ENCODE measurements at regions not wholly inside any gene's neighbourhood (a gene's known extent, or its start where the extent isn't known, plus 50 kb on each side); places are given as distances from the start of the nearest gene placed in this dataset.

- no peak overlapping the region for H3K4me3 ChIP-seq (ENCODE audit: control extremely low read depth in 1 of 5, extremely low read depth in 1 of 5, insufficient read depth in 1 of 5, low read depth in 2 of 5, low read length in 4 of 5)
- ChIA-PET CTCF (no interaction called here), POLR2A (no interaction called here)
- no peak overlapping the region for H2AFZ ChIP-seq (ENCODE audit: insufficient read depth, low read depth, low read length, poor library complexity, severe bottlenecking)
- intact Hi-C loops (cut with micrococcal nuclease), result no loop called here
- ATAC-seq (ENCODE audit: low read depth), result no peak
- H4K20me1 ChIP-seq (ENCODE audit: control insufficient read depth, insufficient read depth, low read length, poor library complexity, severe bottlenecking), result no peaks in the 10 kb centered on the region
- H3K79me2 ChIP-seq (ENCODE audit: control insufficient read depth, insufficient read depth, low read length), result no peaks in the 10 kb centered on the region
- WGBS (ENCODE audit: insufficient coverage), result 0% methylated on average over 1 of the region's 1 CpG
- H3K4me1 ChIP-seq (ENCODE audit: control insufficient read depth in 2 of 2, insufficient read depth in 2 of 2, low read length in 2 of 2), result peaks cover 0 to 4% of the 10 kb centered on the region in 2 donors
- no peaks in the 10 kb centered on the region for H3K9me3 ChIP-seq (ENCODE audit: control extremely low read depth in 1 of 3, control insufficient read depth in 2 of 3, insufficient read depth in 1 of 3, low read length in 2 of 3)
- Mint-ChIP-seq H3K4me3 (no peak overlapping the region), H3K9me3 (ENCODE audit: insufficient read depth) (no peaks in the 10 kb centered on the region), H3K27me3 (no peaks in the 10 kb centered on the region), H3K27ac (no peak overlapping the region), H3K4me1 (peaks cover 30% of the 10 kb centered on the region)
- TF ChIP-seq EZH2 (IDR thresholded peaks at IDR 0.05; ENCODE audit: borderline replicate concordance, insufficient read depth, low read depth, low read length, poor library complexity, severe bottlenecking) (no peak), CTCF (IDR thresholded peaks at IDR 0.05) (no peak)
- H3K27me3 ChIP-seq (replicated peaks in 1 of 4; ENCODE audit: control extremely low read depth in 1 of 4, control insufficient read depth in 3 of 4, insufficient read depth in 4 of 4, low read length in 3 of 4), result no peaks in the 10 kb centered on the region
- H3K9ac ChIP-seq (ENCODE audit: low read length), result no peak overlapping the region
- no peak overlapping the region for H3K4me2 ChIP-seq (replicated peaks; ENCODE audit: low read depth, low read length, poor library complexity, severe bottlenecking)
- no peaks in the 10 kb centered on the region for H3K36me3 ChIP-seq (replicated peaks in 1 of 2; ENCODE audit: control extremely low read depth in 1 of 2, control insufficient read depth in 1 of 2, extremely low read depth in 1 of 2, insufficient read depth in 2 of 2, low read length in 1 of 2)
- no peak overlapping the region for H3K27ac ChIP-seq (ENCODE audit: low read length in 2 of 2)
- no peak for DNase-seq
These were observed 56.7 kb upstream of the MYRIP start for GRCh38 chr3:39752751-39753150.

GRCh38 chr3:39753391-39753790, 56.0 kb upstream of the MYRIP start:
- Mint-ChIP-seq H3K4me1 (peaks cover 30% of the 10 kb centered on the region), H3K9me3 (ENCODE audit: insufficient read depth) (no peaks in the 10 kb centered on the region), H3K27ac (no peak overlapping the region), H3K4me3 (no peak overlapping the region), H3K27me3 (no peaks in the 10 kb centered on the region)
- no peaks in the 10 kb centered on the region for H4K20me1 ChIP-seq (ENCODE audit: control insufficient read depth, insufficient read depth, low read length, poor library complexity, severe bottlenecking)
- no peak overlapping the region for H3K4me3 ChIP-seq (ENCODE audit: control extremely low read depth in 1 of 5, extremely low read depth in 1 of 5, insufficient read depth in 1 of 5, low read depth in 2 of 5, low read length in 4 of 5)
- intact Hi-C loops (cut with micrococcal nuclease), result no loop called here
- DNase-seq (no peak), ATAC-seq (ENCODE audit: low read depth) (no peak)
- H3K4me2 ChIP-seq (replicated peaks; ENCODE audit: low read depth, low read length, poor library complexity, severe bottlenecking), result no peak overlapping the region
- H3K27ac ChIP-seq (ENCODE audit: low read length in 2 of 2), result no peak overlapping the region
- no peaks in the 10 kb centered on the region for H3K27me3 ChIP-seq (replicated peaks in 1 of 4; ENCODE audit: control extremely low read depth in 1 of 4, control insufficient read depth in 3 of 4, insufficient read depth in 4 of 4, low read length in 3 of 4)
- ChIA-PET POLR2A (no interaction called here), CTCF (no interaction called here)
- H3K9me3 ChIP-seq (ENCODE audit: control extremely low read depth in 1 of 3, control insufficient read depth in 2 of 3, insufficient read depth in 1 of 3, low read length in 2 of 3), result no peaks in the 10 kb centered on the region
- no peaks in the 10 kb centered on the region for H3K36me3 ChIP-seq (replicated peaks in 1 of 2; ENCODE audit: control extremely low read depth in 1 of 2, control insufficient read depth in 1 of 2, extremely low read depth in 1 of 2, insufficient read depth in 2 of 2, low read length in 1 of 2)
- no peaks in the 10 kb centered on the region for H3K79me2 ChIP-seq (ENCODE audit: control insufficient read depth, insufficient read depth, low read length)
- peaks cover 0 to 4% of the 10 kb centered on the region in 2 donors for H3K4me1 ChIP-seq (ENCODE audit: control insufficient read depth in 2 of 2, insufficient read depth in 2 of 2, low read length in 2 of 2)
- H2AFZ ChIP-seq (ENCODE audit: insufficient read depth, low read depth, low read length, poor library complexity, severe bottlenecking), result no peak overlapping the region
- no peak overlapping the region for H3K9ac ChIP-seq (ENCODE audit: low read length)
- TF ChIP-seq CTCF (IDR thresholded peaks at IDR 0.05), result no peak
- WGBS (ENCODE audit: insufficient coverage), result no CpG with 5 or more reads among the region's 1 CpG
